Transverse colon (tissue), 3 donors: ENCODE measurements at regions not wholly inside any gene's neighbourhood (a gene's known extent, or its start where the extent isn't known, plus 50 kb on each side); places are given as distances from the start of the nearest gene placed in this dataset.

Experiments
- CTCF ChIP-seq, 5 experiments: fragments of 200-600 bp in 3 of 5; fragments of 450-650 bp in 2 of 5; sonication (generic) in 3 of 5; IDR thresholded peaks; 1 replicate in 2 of 5; 2 replicates in 3 of 5; pipeline ENCODE4 v1.5.1; 2016 to 2017; ENCODE audit warnings: antibody characterized with exemption in 5 of 5, inconsistent platforms in 3 of 5, mild to moderate bottlenecking in 2 of 5, moderate library complexity in 1 of 5
- POLR2A ChIP-seq: fragments of 450-650 bp; IDR thresholded peaks from one replicate; pipeline ENCODE4 v1.6.1; 2016; ENCODE audit warnings: antibody characterized with exemption, mild to moderate bottlenecking, moderate library complexity

- TF ChIP-seq POLR2A (no peak), CTCF (IDR thresholded peaks at IDR 0.05) (no peak)
Measured at GRCh38 chr2:228339525-228339924, 158.0 kb upstream of the SPHKAP start.
